K562 (cell line): ENCODE measurements at regions not wholly inside any gene's neighbourhood (a gene's known extent, or its start where the extent isn't known, plus 50 kb on each side); places are given as distances from the start of the nearest gene placed in this dataset.

Source experiments
- CTBP1 ChIP-seq: fragments of 450-650 bp; IDR thresholded peaks from 2 replicates; pipeline ENCODE4 v1.6.1; 2016; ENCODE audit warnings: borderline replicate concordance
- MIER1 ChIP-seq: fragments of 450-650 bp; IDR thresholded peaks from 2 replicates; pipeline ENCODE4 v1.6.1; 2016; ENCODE audit warnings: antibody characterized with exemption, mild to moderate bottlenecking, low read depth
- NR1H2 ChIP-seq: sonication (generic); formaldehyde crosslinking; IDR thresholded peaks from 2 replicates; pipeline ENCODE4 v1.4.0; 2020; ENCODE audit warnings: mild to moderate bottlenecking, missing genetic modification reagents
- PURB ChIP-seq: sonication (generic); formaldehyde crosslinking; IDR thresholded peaks from 2 replicates; pipeline ENCODE4 v1.9.0; 2021; ENCODE audit warnings: low read depth, mild to moderate bottlenecking, missing genetic modification reagents
- SMAD2 ChIP-seq: fragments of 150-350 bp; IDR thresholded peaks from 2 replicates; pipeline ENCODE4 v1.6.1; 2014; ENCODE audit warnings: low read depth, mild to moderate bottlenecking, low read length
- U2AF2 ChIP-seq: fragments of 200-400 bp; formaldehyde crosslinking; optimal IDR thresholded peaks from 2 replicates; pipeline ENCODE3; 2017; ENCODE audit warnings: low read depth, mild to moderate bottlenecking, low read length
- ZNF644 ChIP-seq: fragments of 200-800 bp; sonication (Bioruptor generic); IDR thresholded peaks from 2 replicates; pipeline ENCODE4 v1.6.1; 2016; ENCODE audit warnings: low read depth, missing genetic modification characterization, missing compliant biosample characterization
- TF ChIP-seq, protein P1 (sequence below): fragments of 200-600 bp; sonication (generic); IDR thresholded peaks from one replicate; pipeline ENCODE4 v1.6.1; 2012; ENCODE audit warnings: mild to moderate bottlenecking, low read depth, low read length, inconsistent platforms
- TF ChIP-seq, protein P2 (sequence below): sonication (generic); formaldehyde crosslinking; IDR thresholded peaks from 2 replicates; pipeline ENCODE4 v1.8.0; 2022; ENCODE audit warnings: missing genetic modification reagents, mild to moderate bottlenecking, borderline replicate concordance
- TF ChIP-seq, protein P3 (sequence below): fragments of 250-450 bp; sonication (Bioruptor Pico); IDR thresholded peaks from 2 replicates; pipeline ENCODE4 v1.8.0; 2022; ENCODE audit warnings: inconsistent platforms, mild to moderate bottlenecking, moderate library complexity, borderline replicate concordance
- TF ChIP-seq, protein P4 (sequence below): fragments of 250-450 bp; sonication (Bioruptor Pico); IDR thresholded peaks from 2 replicates; pipeline ENCODE4 v1.5.0; 2022; ENCODE audit warnings: mild to moderate bottlenecking

DNA sequence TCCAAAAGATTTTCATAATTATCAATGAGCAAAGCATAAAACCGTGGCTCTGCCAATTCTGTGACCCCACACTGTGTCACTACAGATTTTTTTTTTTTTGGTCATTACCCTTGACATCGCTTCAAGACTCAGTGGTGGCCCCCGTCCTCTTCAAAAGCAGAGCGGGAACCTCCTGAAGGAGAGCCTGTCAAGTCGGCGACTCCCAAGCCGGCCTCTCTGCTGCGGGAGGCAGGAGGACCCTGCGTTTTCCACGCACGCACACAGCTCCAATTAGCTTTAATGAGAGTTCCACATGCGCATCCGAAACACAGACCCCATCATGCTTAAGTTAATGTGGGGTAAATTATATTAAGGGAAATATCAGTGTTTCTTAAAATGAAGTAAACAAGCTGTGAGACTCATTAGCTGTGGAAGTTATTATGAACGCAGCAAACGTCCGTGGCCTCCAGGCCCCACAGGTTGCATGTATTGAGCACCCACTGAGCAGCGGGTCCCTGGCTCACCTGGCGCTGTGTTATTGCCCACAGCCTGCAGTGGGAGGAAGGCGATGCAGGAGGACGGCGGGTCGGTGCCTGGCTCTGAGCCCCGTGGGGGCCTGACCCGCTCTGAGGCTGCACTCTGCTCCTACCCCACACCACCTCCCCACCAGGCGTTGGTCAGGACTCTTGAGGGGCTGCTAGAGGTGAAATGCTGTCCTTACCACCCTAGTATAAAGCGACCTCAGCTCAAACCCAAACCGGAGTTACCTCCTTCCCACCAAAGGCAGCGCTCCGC is 181.0 kb upstream of the SALL3 start (continued):
- TF ChIP-seq, protein P1, sequence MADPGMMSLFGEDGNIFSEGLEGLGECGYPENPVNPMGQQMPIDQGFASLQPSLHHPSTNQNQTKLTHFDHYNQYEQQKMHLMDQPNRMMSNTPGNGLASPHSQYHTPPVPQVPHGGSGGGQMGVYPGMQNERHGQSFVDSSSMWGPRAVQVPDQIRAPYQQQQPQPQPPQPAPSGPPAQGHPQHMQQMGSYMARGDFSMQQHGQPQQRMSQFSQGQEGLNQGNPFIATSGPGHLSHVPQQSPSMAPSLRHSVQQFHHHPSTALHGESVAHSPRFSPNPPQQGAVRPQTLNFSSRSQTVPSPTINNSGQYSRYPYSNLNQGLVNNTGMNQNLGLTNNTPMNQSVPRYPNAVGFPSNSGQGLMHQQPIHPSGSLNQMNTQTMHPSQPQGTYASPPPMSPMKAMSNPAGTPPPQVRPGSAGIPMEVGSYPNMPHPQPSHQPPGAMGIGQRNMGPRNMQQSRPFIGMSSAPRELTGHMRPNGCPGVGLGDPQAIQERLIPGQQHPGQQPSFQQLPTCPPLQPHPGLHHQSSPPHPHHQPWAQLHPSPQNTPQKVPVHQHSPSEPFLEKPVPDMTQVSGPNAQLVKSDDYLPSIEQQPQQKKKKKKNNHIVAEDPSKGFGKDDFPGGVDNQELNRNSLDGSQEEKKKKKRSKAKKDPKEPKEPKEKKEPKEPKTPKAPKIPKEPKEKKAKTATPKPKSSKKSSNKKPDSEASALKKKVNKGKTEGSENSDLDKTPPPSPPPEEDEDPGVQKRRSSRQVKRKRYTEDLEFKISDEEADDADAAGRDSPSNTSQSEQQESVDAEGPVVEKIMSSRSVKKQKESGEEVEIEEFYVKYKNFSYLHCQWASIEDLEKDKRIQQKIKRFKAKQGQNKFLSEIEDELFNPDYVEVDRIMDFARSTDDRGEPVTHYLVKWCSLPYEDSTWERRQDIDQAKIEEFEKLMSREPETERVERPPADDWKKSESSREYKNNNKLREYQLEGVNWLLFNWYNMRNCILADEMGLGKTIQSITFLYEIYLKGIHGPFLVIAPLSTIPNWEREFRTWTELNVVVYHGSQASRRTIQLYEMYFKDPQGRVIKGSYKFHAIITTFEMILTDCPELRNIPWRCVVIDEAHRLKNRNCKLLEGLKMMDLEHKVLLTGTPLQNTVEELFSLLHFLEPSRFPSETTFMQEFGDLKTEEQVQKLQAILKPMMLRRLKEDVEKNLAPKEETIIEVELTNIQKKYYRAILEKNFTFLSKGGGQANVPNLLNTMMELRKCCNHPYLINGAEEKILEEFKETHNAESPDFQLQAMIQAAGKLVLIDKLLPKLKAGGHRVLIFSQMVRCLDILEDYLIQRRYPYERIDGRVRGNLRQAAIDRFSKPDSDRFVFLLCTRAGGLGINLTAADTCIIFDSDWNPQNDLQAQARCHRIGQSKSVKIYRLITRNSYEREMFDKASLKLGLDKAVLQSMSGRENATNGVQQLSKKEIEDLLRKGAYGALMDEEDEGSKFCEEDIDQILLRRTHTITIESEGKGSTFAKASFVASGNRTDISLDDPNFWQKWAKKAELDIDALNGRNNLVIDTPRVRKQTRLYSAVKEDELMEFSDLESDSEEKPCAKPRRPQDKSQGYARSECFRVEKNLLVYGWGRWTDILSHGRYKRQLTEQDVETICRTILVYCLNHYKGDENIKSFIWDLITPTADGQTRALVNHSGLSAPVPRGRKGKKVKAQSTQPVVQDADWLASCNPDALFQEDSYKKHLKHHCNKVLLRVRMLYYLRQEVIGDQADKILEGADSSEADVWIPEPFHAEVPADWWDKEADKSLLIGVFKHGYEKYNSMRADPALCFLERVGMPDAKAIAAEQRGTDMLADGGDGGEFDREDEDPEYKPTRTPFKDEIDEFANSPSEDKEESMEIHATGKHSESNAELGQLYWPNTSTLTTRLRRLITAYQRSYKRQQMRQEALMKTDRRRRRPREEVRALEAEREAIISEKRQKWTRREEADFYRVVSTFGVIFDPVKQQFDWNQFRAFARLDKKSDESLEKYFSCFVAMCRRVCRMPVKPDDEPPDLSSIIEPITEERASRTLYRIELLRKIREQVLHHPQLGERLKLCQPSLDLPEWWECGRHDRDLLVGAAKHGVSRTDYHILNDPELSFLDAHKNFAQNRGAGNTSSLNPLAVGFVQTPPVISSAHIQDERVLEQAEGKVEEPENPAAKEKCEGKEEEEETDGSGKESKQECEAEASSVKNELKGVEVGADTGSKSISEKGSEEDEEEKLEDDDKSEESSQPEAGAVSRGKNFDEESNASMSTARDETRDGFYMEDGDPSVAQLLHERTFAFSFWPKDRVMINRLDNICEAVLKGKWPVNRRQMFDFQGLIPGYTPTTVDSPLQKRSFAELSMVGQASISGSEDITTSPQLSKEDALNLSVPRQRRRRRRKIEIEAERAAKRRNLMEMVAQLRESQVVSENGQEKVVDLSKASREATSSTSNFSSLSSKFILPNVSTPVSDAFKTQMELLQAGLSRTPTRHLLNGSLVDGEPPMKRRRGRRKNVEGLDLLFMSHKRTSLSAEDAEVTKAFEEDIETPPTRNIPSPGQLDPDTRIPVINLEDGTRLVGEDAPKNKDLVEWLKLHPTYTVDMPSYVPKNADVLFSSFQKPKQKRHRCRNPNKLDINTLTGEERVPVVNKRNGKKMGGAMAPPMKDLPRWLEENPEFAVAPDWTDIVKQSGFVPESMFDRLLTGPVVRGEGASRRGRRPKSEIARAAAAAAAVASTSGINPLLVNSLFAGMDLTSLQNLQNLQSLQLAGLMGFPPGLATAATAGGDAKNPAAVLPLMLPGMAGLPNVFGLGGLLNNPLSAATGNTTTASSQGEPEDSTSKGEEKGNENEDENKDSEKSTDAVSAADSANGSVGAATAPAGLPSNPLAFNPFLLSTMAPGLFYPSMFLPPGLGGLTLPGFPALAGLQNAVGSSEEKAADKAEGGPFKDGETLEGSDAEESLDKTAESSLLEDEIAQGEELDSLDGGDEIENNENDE = no peak
- TF ChIP-seq NR1H2 (CRISPR knock-in tag) = no peak
- TF ChIP-seq U2AF2 = no peak
- TF ChIP-seq CTBP1 = no peak
- TF ChIP-seq, protein P2, sequence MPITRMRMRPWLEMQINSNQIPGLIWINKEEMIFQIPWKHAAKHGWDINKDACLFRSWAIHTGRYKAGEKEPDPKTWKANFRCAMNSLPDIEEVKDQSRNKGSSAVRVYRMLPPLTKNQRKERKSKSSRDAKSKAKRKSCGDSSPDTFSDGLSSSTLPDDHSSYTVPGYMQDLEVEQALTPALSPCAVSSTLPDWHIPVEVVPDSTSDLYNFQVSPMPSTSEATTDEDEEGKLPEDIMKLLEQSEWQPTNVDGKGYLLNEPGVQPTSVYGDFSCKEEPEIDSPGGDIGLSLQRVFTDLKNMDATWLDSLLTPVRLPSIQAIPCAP (CRISPR knock-in tag) = no peak
- TF ChIP-seq, protein P3, sequence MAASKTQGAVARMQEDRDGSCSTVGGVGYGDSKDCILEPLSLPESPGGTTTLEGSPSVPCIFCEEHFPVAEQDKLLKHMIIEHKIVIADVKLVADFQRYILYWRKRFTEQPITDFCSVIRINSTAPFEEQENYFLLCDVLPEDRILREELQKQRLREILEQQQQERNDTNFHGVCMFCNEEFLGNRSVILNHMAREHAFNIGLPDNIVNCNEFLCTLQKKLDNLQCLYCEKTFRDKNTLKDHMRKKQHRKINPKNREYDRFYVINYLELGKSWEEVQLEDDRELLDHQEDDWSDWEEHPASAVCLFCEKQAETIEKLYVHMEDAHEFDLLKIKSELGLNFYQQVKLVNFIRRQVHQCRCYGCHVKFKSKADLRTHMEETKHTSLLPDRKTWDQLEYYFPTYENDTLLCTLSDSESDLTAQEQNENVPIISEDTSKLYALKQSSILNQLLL (CRISPR knock-in tag) = no peak
- TF ChIP-seq PURB (CRISPR knock-in tag) = no peak
- TF ChIP-seq, protein P4, sequence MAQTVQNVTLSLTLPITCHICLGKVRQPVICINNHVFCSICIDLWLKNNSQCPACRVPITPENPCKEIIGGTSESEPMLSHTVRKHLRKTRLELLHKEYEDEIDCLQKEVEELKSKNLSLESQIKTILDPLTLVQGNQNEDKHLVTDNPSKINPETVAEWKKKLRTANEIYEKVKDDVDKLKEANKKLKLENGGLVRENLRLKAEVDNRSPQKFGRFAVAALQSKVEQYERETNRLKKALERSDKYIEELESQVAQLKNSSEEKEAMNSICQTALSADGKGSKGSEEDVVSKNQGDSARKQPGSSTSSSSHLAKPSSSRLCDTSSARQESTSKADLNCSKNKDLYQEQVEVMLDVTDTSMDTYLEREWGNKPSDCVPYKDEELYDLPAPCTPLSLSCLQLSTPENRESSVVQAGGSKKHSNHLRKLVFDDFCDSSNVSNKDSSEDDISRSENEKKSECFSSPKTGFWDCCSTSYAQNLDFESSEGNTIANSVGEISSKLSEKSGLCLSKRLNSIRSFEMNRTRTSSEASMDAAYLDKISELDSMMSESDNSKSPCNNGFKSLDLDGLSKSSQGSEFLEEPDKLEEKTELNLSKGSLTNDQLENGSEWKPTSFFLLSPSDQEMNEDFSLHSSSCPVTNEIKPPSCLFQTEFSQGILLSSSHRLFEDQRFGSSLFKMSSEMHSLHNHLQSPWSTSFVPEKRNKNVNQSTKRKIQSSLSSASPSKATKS = no peak
- TF ChIP-seq ZNF644 = no peak
- TF ChIP-seq MIER1 = no peak
- TF ChIP-seq SMAD2 = no peak
